NCI-H1436 (cell line): ENCODE measurements at regions not wholly inside any gene's neighbourhood (a gene's known extent, or its start where the extent isn't known, plus 50 kb on each side); places are given as distances from the start of the nearest gene placed in this dataset.

Experiments used
- DNase-seq: peaks from one replicate; lab custom pipeline; 2025; lab: John Stamatoyannopoulos, UW

GRCh38 chr5:174376726-174377373 lies 331.3 kb downstream of the NSG2 start:
- no peak for DNase-seq

DNA sequence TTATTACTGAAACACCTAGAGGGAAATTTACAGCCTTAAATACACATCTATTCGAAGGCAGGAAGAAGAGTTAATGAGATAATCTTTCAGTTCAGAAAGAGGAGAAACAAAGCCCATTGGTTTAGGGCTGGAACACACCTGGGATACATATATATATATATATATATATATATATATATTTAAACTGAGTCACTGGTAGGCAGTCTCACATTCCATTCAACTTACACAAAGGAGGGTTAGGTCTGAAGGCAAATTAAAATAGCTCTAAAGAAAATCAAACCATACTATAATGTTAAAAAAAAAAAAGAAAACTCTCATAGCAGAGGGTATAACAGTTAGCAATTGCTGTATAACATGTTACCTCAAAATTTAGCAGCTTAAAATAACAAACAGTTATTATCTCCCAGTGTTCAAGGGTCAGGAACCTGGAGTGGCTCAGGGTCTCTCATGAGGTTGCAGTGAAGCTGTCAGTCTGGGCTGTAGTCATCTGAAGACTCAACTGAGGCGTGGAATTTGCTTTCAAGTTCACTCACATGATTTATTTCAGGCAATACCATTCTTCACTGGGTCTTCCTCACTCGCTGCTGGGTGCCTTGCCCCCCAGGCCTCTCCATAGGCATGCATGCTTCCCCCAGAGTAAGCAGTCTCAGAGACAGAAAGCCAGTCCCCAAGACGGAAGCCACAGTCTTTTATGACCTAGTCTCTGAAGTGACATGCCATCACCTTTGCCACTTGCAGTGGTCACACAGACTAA lies 332.8 kb downstream of the NSG2 start:
- no peak for DNase-seq

GRCh38 chr5:174380311-174380710 lies 334.8 kb downstream of the NSG2 start:
- DNase-seq: no peak

GRCh38 chr5:174381241-174381640 lies 335.7 kb downstream of the NSG2 start:
- no peak for DNase-seq

DNA sequence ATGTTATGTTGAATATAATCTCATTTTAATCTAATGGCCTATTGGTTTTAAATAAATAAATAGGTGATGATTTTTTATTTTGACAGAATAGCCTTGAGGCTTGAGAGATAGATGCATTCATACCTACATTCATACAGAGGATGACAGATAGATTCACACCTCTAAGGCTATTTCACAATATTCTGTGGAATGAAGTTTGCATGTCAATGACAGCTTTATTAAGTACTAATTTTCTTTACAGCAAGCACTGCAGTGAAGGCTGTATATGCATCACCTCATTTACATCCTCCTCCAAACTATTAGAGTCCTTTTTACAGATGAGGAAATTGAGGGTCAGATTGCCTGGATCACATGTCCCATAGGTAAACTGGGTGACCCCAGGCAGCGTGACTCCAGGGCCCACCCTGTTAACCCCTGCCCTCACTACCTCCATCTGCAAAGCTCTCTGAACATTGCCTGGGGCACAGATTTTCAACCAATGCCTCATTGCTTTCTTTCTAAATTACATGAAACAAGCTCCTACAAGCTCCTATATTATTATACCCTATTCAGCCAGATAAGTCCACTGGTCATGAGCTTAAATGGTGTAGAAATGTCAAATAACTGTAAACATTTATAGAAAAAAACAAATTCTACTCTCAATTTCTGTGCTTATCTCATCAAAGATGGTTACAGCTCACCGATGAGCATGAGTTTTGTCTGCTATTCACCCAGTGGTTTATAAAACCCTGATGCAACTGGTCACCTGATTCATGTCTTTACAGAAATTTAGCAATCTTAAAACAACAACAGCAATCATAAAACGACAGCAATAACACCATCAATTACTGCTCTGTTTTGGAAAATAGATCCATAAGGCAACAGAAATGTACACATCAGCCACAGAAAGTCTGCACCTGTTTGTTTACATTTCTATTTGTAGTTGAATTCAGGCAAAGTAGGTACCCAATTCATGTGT lies 338.0 kb downstream of the NSG2 start:
- no peak for DNase-seq

GRCh38 chr5:174384509-174384947 lies 339.0 kb downstream of the NSG2 start:
- no peak for DNase-seq

DNA sequence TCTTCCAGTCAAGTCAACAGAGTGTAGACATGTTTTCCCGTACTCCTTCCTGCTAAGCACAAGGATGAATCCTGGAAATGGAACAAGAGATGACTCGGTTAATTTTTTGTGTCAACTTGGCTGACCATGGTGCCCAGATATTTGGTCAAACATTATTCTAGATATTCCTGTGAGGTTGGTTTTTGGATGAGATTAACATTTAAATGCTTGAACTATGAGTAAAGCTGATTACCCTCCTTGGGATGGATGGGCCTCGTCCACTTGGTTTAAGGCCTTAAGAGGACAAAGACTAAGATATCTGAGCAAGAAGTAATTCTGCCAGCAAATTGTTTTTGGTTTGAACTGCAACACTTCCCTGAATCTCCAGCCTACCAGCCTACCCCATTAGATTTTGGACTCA lies 338.1 kb upstream of the MSX2 start:
- DNase-seq: no peak

DNA sequence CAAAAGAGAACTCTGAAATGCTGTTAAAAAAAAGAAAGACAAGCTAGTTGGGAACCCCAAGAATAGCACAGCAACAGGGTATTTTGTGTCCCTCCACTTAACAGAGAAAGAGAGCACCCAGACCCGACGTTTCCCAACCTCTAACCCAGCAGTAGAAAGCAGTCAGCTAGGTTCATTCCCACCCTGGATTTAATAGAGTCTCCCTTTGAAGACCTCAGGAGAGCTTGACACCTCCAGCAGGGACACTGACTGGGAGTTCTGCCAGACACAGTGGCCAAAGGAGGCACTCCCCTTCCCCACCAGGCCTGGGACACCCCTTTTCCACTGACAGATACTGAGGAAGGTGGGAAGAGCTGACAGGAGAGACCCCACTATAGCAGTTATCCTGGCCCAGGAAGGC lies 337.5 kb upstream of the MSX2 start:
- DNase-seq: no peak

DNA sequence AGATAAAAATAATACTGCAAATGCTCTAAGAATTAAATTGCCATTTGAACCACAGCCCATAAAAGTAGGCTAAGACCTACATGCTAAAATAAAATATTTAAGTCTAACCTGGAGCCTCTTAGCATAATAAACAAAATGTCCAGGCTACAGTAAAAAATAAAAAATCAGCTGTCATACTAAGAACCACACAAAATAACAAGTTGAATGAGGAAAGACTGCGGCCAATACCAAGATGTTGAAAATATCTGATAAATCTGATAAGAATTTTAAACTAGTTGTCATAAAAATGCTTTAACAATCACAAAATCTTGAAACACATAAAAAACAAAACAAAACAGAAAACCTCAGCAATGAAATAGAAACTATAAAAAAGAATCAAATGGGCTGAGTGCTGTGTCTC lies 336.9 kb upstream of the MSX2 start:
- DNase-seq: no peak

- no peak for DNase-seq
These were observed 331.5 kb upstream of the MSX2 start for GRCh38 chr5:174392892-174393291.

- DNase-seq: no peak
These were observed 327.8 kb upstream of the MSX2 start for GRCh38 chr5:174396541-174396940.

- DNase-seq: no peak
These were observed 327.2 kb upstream of the MSX2 start for GRCh38 chr5:174397206-174397605.

DNA sequence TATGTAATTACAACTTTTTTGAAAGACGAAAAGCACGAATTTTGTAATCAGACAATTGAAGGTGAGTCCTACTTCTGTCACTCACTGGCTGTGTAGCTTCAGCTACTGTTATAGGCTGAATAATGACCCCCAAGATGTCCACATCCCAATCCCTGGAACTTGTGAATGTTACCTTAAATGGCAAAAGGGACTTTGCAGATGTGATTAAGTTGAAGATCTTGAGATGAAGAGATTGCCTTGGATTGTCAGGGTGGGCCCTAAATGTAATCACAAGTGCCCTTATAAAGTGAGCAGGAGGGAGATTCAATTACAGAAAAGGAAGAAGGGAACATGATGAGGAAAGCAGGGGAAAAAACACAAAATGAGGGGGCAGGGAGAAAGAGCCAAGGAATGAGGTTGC lies 326.2 kb upstream of the MSX2 start:
- no peak for DNase-seq

DNA sequence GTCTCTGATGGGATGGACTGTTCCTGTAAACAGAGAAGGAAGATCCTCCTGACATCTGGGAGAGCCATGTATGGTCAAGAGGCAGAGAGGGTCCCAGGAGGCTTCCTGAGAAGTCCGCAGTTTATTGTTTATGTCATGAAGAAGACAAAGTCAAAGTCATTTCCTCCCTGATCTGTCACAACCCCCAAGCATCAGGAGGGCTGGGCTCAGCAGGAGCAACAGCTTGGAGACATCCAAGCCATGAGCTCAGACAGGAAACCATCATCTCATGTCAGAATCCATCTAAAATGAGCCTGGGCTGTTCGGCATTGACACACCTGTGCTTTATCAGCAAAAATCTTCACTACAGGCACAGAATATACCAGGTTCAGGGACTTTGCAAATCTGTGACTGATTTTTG lies 325.0 kb upstream of the MSX2 start:
- no peak for DNase-seq

DNA sequence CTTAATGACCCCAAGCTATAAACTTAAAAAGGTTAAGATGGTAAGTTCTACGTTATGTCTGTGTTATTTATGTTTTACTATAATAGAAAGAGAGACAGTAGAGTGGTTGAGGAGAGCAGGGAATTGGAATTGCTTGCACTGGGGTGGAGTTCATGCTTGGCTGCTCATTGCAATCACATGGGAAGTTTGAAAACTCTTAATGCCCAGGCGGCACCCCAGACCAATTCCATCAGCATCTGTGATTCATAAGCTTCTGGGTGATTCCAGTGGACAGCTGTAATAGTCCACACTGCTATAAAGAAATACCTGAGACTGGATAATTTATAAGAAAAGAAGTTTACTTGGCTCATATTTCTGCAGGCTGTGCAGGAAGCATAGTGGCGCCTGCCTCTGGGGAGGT lies 323.9 kb upstream of the MSX2 start:
- DNase-seq: no peak

- DNase-seq: no peak
These were observed 322.6 kb upstream of the MSX2 start for GRCh38 chr5:174401793-174402192.

DNA sequence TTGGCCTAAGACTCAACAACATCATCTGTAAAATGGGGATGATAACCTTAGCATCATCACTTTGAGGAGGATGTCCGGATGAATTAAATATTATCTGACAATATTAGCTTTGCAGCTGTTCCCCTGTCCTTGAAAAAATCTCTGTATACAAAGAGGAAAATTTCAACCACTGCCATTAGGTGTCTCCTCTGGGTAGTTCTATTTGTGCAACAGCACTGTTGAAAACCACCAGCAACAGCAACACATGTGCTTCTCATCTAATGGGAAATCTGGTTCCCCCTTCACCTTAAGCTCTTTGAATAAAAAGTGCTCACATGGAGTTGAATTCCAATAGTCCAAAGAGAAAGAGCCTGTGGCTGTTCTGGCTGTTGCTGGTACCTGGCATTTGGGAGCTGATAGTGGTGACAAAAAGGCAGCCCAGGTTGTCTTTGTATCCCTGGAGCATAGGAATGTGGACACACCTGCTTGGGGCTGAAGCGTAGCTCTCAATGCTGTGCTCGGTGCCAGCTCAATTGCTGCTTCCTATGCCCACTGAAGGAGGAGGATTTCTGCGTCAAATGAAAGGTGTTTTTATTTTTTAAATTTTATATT lies 322.1 kb upstream of the MSX2 start:
- no peak for DNase-seq

DNA sequence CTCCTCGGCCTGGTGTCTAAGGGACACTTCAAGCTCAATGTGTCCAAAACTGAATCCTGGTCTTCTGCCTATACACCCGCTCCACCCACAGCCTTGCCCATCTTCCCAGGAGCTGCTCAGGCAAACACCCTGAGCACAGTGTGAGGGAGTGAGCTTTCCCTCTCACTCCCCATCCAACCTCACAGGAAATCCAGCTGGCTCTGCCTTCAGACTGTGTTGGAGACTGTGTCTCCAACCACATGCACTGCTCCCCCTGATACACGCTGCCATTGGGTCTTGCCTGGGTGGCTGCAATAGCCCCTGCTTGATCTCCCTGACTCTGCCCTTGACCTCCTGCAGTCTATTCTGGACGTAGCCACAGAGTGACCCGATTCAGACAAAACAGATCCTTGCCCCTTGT lies 319.5 kb upstream of the MSX2 start:
- DNase-seq: no peak

DNA sequence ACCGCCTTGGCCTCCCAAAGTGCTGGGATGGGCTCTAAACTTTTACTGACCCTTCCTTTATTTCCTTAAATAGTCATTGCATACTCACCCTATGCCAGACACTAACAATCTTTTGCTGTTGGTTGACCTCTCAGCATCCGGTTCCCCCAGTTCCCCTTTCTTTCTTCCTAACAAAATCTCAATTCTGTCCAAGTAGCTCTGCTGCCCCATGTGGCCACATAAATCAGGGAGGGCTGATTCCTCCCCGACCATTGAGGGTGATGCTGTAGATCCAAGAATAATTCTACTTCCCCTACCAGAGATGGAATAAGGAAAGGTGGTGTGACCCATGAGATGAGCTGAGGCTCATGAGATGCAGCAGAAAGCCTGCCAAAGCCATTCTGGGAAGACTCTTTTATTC lies 315.3 kb upstream of the MSX2 start:
- DNase-seq: no peak

DNA sequence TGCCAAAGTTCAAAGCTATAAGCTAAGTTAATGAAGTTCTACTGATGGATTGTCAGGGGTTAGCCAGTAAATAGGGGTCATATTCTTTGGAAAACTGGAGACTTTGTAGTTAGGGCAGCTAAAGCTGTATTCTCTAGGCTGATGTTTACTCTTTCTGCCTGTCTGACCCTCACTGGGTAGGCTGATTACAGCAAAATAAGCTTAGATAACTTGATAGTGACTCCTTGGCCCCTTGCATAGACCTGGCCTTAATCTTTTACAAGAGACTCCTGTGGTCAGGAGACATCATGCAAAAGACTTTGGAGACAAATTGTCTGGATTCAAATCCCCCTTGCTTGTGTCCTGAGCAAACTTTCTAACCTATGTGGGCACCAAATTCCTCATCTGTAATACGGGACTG lies 314.4 kb upstream of the MSX2 start:
- no peak for DNase-seq

- DNase-seq: no peak
These were observed 313.5 kb upstream of the MSX2 start for GRCh38 chr5:174410716-174411478.

- DNase-seq: no peak
These were observed 312.9 kb upstream of the MSX2 start for GRCh38 chr5:174411479-174411819.
